ENCODE measurements at regions not wholly inside any gene's neighbourhood (a gene's known extent, or its start where the extent isn't known, plus 50 kb on each side); places are given as distances from the start of the nearest gene placed in this dataset.

DNA sequence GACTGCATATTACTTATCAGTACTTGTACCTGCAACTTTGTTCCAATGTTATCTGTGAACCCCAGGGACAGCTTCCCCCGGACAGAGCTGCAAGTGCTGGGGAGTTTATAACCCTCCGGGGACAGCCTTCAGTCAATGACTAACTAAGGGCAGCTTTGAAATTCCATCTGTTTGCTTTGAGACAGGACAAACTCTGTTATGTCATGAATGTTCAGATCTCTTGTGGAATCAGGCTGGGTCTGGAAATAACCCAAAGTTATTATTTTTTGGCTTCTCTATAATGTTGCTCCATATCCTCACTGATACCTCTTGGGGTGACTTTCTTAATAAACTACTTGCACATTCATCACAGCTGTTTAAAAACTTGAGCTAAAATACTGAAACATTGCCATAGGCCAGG lies 617.5 kb upstream of the TLE4 start:
- no peaks in the 10 kb centered on the region for H3K9me1 ChIP-seq (replicated peaks; ENCODE audit: control insufficient read depth, extremely low read depth, insufficient read depth, low read length)
- POLR2A ChIA-PET, result no interaction called here
- no peaks in the 10 kb centered on the region for H3K36me3 ChIP-seq (ENCODE audit: control insufficient read depth in 2 of 2, extremely low read depth in 1 of 2, insufficient read depth in 2 of 2, low read length in 2 of 2)
- TF ChIP-seq EZH2 (IDR thresholded peaks at IDR 0.05; ENCODE audit: borderline replicate concordance, low read depth, low read length, severe bottlenecking) (no peak), JUN (IDR thresholded peaks at IDR 0.05; ENCODE audit: borderline replicate concordance, insufficient read depth, insufficient read length, low read depth) (no peak), FOS (IDR thresholded peaks at IDR 0.05; ENCODE audit: borderline replicate concordance, insufficient read depth, low read length) (no peak), MYC (IDR thresholded peaks at IDR 0.05; ENCODE audit: low read depth, low read length) (no peak), GATA2 (IDR thresholded peaks at IDR 0.05; ENCODE audit: insufficient read depth, insufficient read length, low read depth, low read length) (no peak), POLR2A (IDR thresholded peaks at IDR 0.05; ENCODE audit: low read depth, low read length) (no peak), POLR2AphosphoS5 (IDR thresholded peaks at IDR 0.05; ENCODE audit: insufficient read depth, low read depth, low read length) (no peak)
- TF ChIP-seq, protein P1, sequence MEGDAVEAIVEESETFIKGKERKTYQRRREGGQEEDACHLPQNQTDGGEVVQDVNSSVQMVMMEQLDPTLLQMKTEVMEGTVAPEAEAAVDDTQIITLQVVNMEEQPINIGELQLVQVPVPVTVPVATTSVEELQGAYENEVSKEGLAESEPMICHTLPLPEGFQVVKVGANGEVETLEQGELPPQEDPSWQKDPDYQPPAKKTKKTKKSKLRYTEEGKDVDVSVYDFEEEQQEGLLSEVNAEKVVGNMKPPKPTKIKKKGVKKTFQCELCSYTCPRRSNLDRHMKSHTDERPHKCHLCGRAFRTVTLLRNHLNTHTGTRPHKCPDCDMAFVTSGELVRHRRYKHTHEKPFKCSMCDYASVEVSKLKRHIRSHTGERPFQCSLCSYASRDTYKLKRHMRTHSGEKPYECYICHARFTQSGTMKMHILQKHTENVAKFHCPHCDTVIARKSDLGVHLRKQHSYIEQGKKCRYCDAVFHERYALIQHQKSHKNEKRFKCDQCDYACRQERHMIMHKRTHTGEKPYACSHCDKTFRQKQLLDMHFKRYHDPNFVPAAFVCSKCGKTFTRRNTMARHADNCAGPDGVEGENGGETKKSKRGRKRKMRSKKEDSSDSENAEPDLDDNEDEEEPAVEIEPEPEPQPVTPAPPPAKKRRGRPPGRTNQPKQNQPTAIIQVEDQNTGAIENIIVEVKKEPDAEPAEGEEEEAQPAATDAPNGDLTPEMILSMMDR (IDR thresholded peaks at IDR 0.05; ENCODE audit: extremely low read depth in 1 of 2, insufficient read depth in 1 of 2, low read depth in 1 of 2, low read length in 2 of 2), result no peak
- TF ChIP-seq, protein P2, sequence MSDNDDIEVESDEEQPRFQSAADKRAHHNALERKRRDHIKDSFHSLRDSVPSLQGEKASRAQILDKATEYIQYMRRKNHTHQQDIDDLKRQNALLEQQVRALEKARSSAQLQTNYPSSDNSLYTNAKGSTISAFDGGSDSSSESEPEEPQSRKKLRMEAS (IDR thresholded peaks at IDR 0.05; ENCODE audit: insufficient read depth, insufficient read length), result no peak
- DNase-seq (ENCODE audit: low read depth, low spot score) (no peak), FAIRE-seq (no peak)
- no TSS peak for BruUV-seq (replicated peaks)
- H3K4me1 ChIP-seq (ENCODE audit: control insufficient read depth, extremely low read depth, insufficient read depth, low read length), result no peaks in the 10 kb centered on the region
- CTCF ChIA-PET, result no interaction called here
- no peak overlapping the region for H3K4me3 ChIP-seq (replicated peaks in 1 of 3; ENCODE audit: insufficient read depth in 1 of 3, low read depth in 1 of 3, low read length in 3 of 3)
- no peaks in the 10 kb centered on the region for H3K9me3 ChIP-seq (replicated peaks; ENCODE audit: control insufficient read depth, insufficient read depth, low read length)
- dilution Hi-C loops (cut with MboI; ENCODE audit: extremely low pct_ligation_motif_present, low sequenced_read_pairs) (no loop called here), intact Hi-C loops (cut with micrococcal nuclease) (no loop called here)
- H4K20me1 ChIP-seq (replicated peaks; ENCODE audit: control insufficient read depth, extremely low read depth, insufficient read depth, low read length), result no peaks in the 10 kb centered on the region
- H3K4me2 ChIP-seq (ENCODE audit: insufficient read depth, low read length), result no peak overlapping the region
- no peak overlapping the region for H3K9ac ChIP-seq (replicated peaks; ENCODE audit: extremely low read depth, insufficient read depth, low read length)
- no peak overlapping the region for H3K27ac ChIP-seq (ENCODE audit: insufficient read depth, low read depth, low read length)
- no peaks in the 10 kb centered on the region for H3K27me3 ChIP-seq (ENCODE audit: control insufficient read depth in 2 of 2, insufficient read depth in 2 of 2, low read length in 2 of 2)
- no peak overlapping the region for H2AFZ ChIP-seq (ENCODE audit: low read depth, low read length)
- no peaks in the 10 kb centered on the region for H3K79me2 ChIP-seq (ENCODE audit: control insufficient read depth, insufficient read depth, low read length)
